Amniotic epithelial cell (primary cell): ENCODE measurements at regions not wholly inside any gene's neighbourhood (a gene's known extent, or its start where the extent isn't known, plus 50 kb on each side); places are given as distances from the start of the nearest gene placed in this dataset.

Source experiments
- DNase-seq: peaks from one replicate; pipeline ENCODE4 v3.0.0-alpha.2; 2010; ENCODE audit warnings: low read depth

GRCh38 chr2:56102098-56102497 is 81.7 kb upstream of the CCDC85A start:
- DNase-seq: no peak

GRCh38 chr2:56102866-56103265 is 80.9 kb upstream of the CCDC85A start:
- peak; percentile 31 for DNase-seq

- no peak for DNase-seq
These were observed 78.8 kb upstream of the CCDC85A start for GRCh38 chr2:56104962-56105361.

- DNase-seq: peak; percentile 49
These were observed 76.1 kb upstream of the CCDC85A start for GRCh38 chr2:56107502-56108220.

- no peak for DNase-seq
These were observed 75.0 kb upstream of the CCDC85A start for GRCh38 chr2:56108806-56109205.

- no peak for DNase-seq
These were observed 73.8 kb upstream of the CCDC85A start for GRCh38 chr2:56109994-56110393.

- no peak for DNase-seq
These were observed 70.3 kb upstream of the CCDC85A start for GRCh38 chr2:56113382-56113975.

GRCh38 chr2:56117764-56118163 is 66.0 kb upstream of the CCDC85A start:
- DNase-seq: peak; percentile 47

- DNase-seq: peak; percentile 58
These were observed 65.3 kb upstream of the CCDC85A start for GRCh38 chr2:56118474-56118873.

- DNase-seq: no peak
These were observed 61.8 kb upstream of the CCDC85A start for GRCh38 chr2:56121995-56122394.

GRCh38 chr2:56123538-56123937 is 60.3 kb upstream of the CCDC85A start:
- peak; percentile 69 for DNase-seq

GRCh38 chr2:56127010-56127409 is 56.8 kb upstream of the CCDC85A start:
- no peak for DNase-seq

GRCh38 chr2:56127463-56128152 is 56.2 kb upstream of the CCDC85A start:
- DNase-seq: no peak

- peak; percentile 67 for DNase-seq
These were observed 55.6 kb upstream of the CCDC85A start for GRCh38 chr2:56128235-56128634.

GRCh38 chr2:56130463-56131070 is 53.2 kb upstream of the CCDC85A start:
- DNase-seq: peak; percentile 57

GRCh38 chr2:56132138-56132537 is 51.7 kb upstream of the CCDC85A start:
- peak; percentile 58 for DNase-seq

GRCh38 chr2:56133441-56133840 is 50.3 kb upstream of the CCDC85A start:
- no peak for DNase-seq

GRCh38 chr2:56133931-56134629 is 49.7 kb upstream of the CCDC85A start:
- DNase-seq: no peak
